ENCODE measurements at regions not wholly inside any gene's neighbourhood (a gene's known extent, or its start where the extent isn't known, plus 50 kb on each side); places are given as distances from the start of the nearest gene placed in this dataset.

DNA sequence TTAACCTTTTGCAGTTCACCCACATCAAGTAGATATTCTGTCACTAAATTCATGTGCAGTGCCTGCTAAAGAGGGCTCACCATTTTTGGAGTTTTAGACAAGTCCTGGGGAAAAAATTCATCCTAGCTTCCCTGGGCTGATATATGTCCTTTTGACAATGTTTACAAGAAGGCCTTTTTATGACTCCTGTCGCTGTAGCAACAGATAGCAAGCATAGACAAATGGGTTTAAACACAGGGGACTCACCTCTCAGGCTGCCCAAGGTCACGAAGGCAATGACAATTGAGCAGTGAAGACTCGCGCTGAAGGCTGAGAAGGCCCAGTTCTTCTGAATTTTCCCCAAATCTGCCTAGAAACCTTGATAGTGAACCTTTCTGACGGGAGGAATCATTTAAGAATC is 150.7 kb upstream of the CPM start:
- Histone ChIP-seq H3K27me3 (no peaks in the 10 kb centered on the region), H3K36me3 (no peaks in the 10 kb centered on the region), H3K9me3 (no peaks in the 10 kb centered on the region), H3K27ac (no peak overlapping the region), H3K4me1 (no peaks in the 10 kb centered on the region), H3K4me3 (no peak overlapping the region)
- 76 to 84% methylated on average over 5 of the region's 5 CpGs for WGBS, 2 donors
- ATAC-seq (ENCODE audit: low FRiP score in 2 of 2): no peak
- no peak for TF ChIP-seq POLR2A (IDR thresholded peaks at IDR 0.05)
- no peak for TF ChIP-seq EP300 (IDR thresholded peaks at IDR 0.05)
- no peak for TF ChIP-seq POLR2AphosphoS5 (IDR thresholded peaks at IDR 0.05)
- TF ChIP-seq, protein P1, sequence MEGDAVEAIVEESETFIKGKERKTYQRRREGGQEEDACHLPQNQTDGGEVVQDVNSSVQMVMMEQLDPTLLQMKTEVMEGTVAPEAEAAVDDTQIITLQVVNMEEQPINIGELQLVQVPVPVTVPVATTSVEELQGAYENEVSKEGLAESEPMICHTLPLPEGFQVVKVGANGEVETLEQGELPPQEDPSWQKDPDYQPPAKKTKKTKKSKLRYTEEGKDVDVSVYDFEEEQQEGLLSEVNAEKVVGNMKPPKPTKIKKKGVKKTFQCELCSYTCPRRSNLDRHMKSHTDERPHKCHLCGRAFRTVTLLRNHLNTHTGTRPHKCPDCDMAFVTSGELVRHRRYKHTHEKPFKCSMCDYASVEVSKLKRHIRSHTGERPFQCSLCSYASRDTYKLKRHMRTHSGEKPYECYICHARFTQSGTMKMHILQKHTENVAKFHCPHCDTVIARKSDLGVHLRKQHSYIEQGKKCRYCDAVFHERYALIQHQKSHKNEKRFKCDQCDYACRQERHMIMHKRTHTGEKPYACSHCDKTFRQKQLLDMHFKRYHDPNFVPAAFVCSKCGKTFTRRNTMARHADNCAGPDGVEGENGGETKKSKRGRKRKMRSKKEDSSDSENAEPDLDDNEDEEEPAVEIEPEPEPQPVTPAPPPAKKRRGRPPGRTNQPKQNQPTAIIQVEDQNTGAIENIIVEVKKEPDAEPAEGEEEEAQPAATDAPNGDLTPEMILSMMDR (IDR thresholded peaks at IDR 0.05): no peak
- DNase-seq: no peak

DNA sequence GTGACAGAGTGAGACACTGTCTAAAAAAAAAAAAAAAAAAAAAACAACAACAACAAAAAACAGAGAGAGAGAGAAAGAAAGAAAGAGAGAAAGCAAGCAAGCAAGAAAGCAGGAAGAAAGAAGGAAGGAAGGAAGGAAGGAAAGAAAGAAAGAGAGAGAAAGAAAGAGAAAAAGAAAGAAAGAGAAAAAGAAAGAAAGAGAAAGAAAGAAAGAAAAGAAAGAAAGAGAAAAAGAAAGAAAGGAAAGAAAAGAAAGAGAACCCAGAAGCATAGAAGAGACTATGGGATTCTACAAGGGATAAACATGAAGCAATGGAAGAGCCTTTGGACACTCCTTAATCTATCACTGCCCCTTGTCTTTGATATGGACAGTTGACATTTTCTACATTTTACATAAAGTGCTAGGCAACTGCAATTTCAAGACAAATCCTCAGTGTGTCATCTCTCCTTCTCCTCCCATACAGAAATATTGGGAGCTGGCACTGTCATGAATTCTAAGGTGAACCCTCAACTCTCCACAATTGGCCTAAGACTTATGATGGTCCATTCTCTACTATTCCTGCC is 151.9 kb upstream of the CPM start:
- no peak for ATAC-seq (ENCODE audit: low FRiP score in 2 of 2)
- Histone ChIP-seq H3K27me3 (no peaks in the 10 kb centered on the region), H3K27ac (no peak overlapping the region), H3K4me3 (no peak overlapping the region), H3K9me3 (no peaks in the 10 kb centered on the region), H3K4me1 (no peaks in the 10 kb centered on the region), H3K36me3 (no peaks in the 10 kb centered on the region)
- DNase-seq: no peak
- TF ChIP-seq, protein P1 (IDR thresholded peaks at IDR 0.05): no peak
- TF ChIP-seq POLR2A (IDR thresholded peaks at IDR 0.05) (no peak), EP300 (IDR thresholded peaks at IDR 0.05) (no peak), POLR2AphosphoS5 (IDR thresholded peaks at IDR 0.05) (no peak)

DNA sequence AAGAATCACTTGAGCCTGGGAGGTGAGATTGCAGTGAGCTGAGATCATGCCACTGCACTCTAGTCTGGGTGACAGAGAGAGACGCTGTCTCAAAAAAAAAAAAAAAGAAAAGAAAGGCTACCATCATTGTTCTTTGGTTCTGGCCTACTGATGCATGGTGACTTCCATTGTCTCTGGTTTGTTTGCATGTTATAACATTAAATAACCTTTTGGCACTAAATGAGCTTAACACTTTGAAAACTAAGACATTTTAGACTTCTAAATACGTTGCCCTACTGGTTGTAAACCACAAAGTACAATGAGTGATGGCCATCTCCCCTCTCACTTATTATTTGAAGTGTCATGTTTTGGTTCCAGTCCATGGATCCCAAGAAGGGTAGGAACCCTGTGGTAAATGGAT is 152.9 kb upstream of the CPM start:
- Histone ChIP-seq H3K27ac (no peak overlapping the region), H3K9me3 (no peaks in the 10 kb centered on the region), H3K36me3 (no peaks in the 10 kb centered on the region), H3K4me1 (no peaks in the 10 kb centered on the region), H3K4me3 (no peak overlapping the region), H3K27me3 (no peaks in the 10 kb centered on the region)
- 81 to 90% methylated on average over 2 of the region's 2 CpGs for WGBS, 2 donors
- TF ChIP-seq POLR2A (IDR thresholded peaks at IDR 0.05) (no peak), POLR2AphosphoS5 (IDR thresholded peaks at IDR 0.05) (no peak), EP300 (IDR thresholded peaks at IDR 0.05) (no peak)
- TF ChIP-seq, protein P1 (IDR thresholded peaks at IDR 0.05): no peak
- ATAC-seq (ENCODE audit: low FRiP score in 2 of 2) (no peak), DNase-seq (no peak)

DNA sequence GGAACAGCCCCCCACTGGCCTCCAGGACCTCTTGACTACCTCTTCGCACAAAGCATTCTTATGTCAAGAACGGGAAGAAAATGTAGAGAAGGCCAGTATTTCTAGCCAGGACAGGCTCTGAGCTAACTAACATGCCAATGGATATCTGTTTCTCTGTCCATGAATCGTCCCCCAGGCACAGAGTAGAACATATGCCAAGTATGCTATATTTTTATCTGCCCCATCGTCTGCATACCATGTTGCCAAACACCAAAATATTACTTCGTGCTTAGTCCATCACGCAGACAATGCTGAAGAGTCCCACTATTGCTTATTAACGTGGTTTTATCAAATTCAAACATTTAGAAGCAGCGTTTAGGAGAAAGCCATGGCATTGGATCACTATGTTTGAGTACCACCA is 151.4 kb upstream of the CPSF6 start:
- DNase-seq: no peak
- no peak for ATAC-seq (ENCODE audit: low FRiP score in 2 of 2)
- no peaks in the 10 kb centered on the region for H3K9me3 ChIP-seq
- no peak overlapping the region for H3K4me3 ChIP-seq
- H3K27ac ChIP-seq: no peak overlapping the region
- no peaks in the 10 kb centered on the region for H3K4me1 ChIP-seq
- WGBS, 2 donors: 76 to 85% methylated on average over 8 of the region's 8 CpGs
- no peaks in the 10 kb centered on the region for H3K36me3 ChIP-seq
- H3K27me3 ChIP-seq: no peaks in the 10 kb centered on the region
- TF ChIP-seq POLR2AphosphoS5 (IDR thresholded peaks at IDR 0.05) (no peak), POLR2A (IDR thresholded peaks at IDR 0.05) (no peak)

DNA sequence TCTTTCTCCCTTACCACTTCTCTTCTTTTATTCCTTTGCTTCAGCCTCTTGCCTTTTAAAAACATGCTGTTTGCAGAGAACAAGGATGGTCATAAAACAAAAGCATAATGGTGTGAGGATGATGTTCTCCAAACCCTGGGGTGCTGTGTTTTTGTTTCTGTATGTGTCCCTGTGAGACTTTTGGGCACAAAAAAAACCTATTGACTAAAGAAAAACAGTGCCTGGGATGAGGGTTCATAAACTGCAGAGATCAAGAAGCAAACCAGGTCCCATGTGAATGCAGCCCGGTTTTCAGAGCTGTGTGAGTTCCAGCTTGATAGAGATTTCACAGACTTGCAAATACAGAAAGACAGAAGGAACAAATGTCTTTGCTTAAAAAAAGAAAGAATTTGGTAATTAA is 148.6 kb upstream of the CPSF6 start:
- Histone ChIP-seq H3K4me1 (no peaks in the 10 kb centered on the region), H3K4me3 (no peak overlapping the region), H3K27ac (no peak overlapping the region), H3K36me3 (no peaks in the 10 kb centered on the region), H3K9me3 (no peaks in the 10 kb centered on the region), H3K27me3 (no peaks in the 10 kb centered on the region)
- TF ChIP-seq, protein P1 (IDR thresholded peaks at IDR 0.05): no peak
- TF ChIP-seq POLR2A (IDR thresholded peaks at IDR 0.05) (no peak), POLR2AphosphoS5 (IDR thresholded peaks at IDR 0.05) (no peak), EP300 (IDR thresholded peaks at IDR 0.05) (no peak)
- ATAC-seq (ENCODE audit: low FRiP score in 2 of 2): no peak
- 68 to 73% methylated on average over 1 of the region's 1 CpG for WGBS, 2 donors
- DNase-seq: no peak
